HepG2 (cell line): ENCODE measurements at regions not wholly inside any gene's neighbourhood (a gene's known extent, or its start where the extent isn't known, plus 50 kb on each side); places are given as distances from the start of the nearest gene placed in this dataset.

Source experiments
- BORCS8-MEF2B ChIP-seq: sonication (generic); formaldehyde crosslinking; IDR thresholded peaks from 2 replicates; pipeline ENCODE4 v1.8.0; 2022; ENCODE audit warnings: mild to moderate bottlenecking, missing genetic modification reagents
- CHD4 ChIP-seq: fragments of 200-600 bp; sonication (generic); IDR thresholded peaks from 2 replicates; pipeline ENCODE4 v1.7.0; 2017; ENCODE audit warnings: mild to moderate bottlenecking, low read length, borderline replicate concordance
- FIP1L1 ChIP-seq: fragments of 200-400 bp; formaldehyde crosslinking; IDR thresholded peaks from 2 replicates; pipeline ENCODE4 v1.6.1; 2018; ENCODE audit warnings: low read depth, mild to moderate bottlenecking, low read length, moderate library complexity, borderline replicate concordance; ENCODE audit not compliant: insufficient read depth
- GATAD2A ChIP-seq: IDR thresholded peaks from 2 replicates; pipeline ENCODE4 v1.6.1; 2016
- MXI1 ChIP-seq: IDR thresholded peaks from 3 replicates; pipeline ENCODE4 v1.6.1; 2012; ENCODE audit warnings: low read depth, low read length, inconsistent platforms, borderline replicate concordance
- NPAS2 ChIP-seq: sonication (generic); formaldehyde crosslinking; IDR thresholded peaks from 2 replicates; pipeline ENCODE4 v1.8.0; 2022; ENCODE audit warnings: mild to moderate bottlenecking, missing genetic modification reagents, borderline replicate concordance
- SNAPC2 ChIP-seq: sonication (generic); formaldehyde crosslinking; IDR thresholded peaks from 2 replicates; pipeline ENCODE4 v1.8.1; 2022; ENCODE audit warnings: mild to moderate bottlenecking, missing genetic modification reagents
- SOX6 ChIP-seq, 2 experiments: fragments of 450-650 bp in 1 of 2; sonication (generic) in 1 of 2; formaldehyde crosslinking in 1 of 2; IDR thresholded peaks; 2 replicates each; pipeline versions ENCODE4 v1.4.0 to v1.6.1; 2017 to 2020; ENCODE audit warnings: antibody characterized with exemption in 1 of 2, mild to moderate bottlenecking in 1 of 2, missing genetic modification reagents in 1 of 2
- ZNF282 ChIP-seq: fragments of 450-650 bp; IDR thresholded peaks from 2 replicates; pipeline ENCODE4 v1.6.1; 2018; ENCODE audit not compliant: partially characterized antibody
- ZNF639 ChIP-seq: conservative IDR thresholded peaks from 2 replicates; pipeline ENCODE4 v1.6.1; 2018; ENCODE audit warnings: missing genetic modification reagents
- ZSCAN5A ChIP-seq: sonication (generic); formaldehyde crosslinking; IDR thresholded peaks from 2 replicates; pipeline ENCODE4 v1.8.0; 2022; ENCODE audit warnings: mild to moderate bottlenecking, missing genetic modification reagents, borderline replicate concordance
- TF ChIP-seq, protein P1 (sequence below): sonication (generic); formaldehyde crosslinking; IDR thresholded peaks from 2 replicates; pipeline ENCODE4 v1.4.0; 2020; ENCODE audit warnings: missing genetic modification reagents
- TF ChIP-seq, protein P2 (sequence below): sonication (generic); formaldehyde crosslinking; IDR thresholded peaks from 2 replicates; pipeline ENCODE4 v1.5.1; 2020; ENCODE audit warnings: missing genetic modification reagents, mild to moderate bottlenecking, borderline replicate concordance
- TF ChIP-seq, protein P3 (sequence below): sonication (generic); formaldehyde crosslinking; IDR thresholded peaks from 2 replicates; pipeline ENCODE4 v1.4.0; 2020; ENCODE audit warnings: missing genetic modification reagents, mild to moderate bottlenecking, borderline replicate concordance
- TF ChIP-seq, protein P4 (sequence below): IDR thresholded peaks from 2 replicates; pipeline ENCODE4 v1.4.0; 2020; ENCODE audit warnings: mild to moderate bottlenecking, missing genetic modification reagents

GRCh38 chrY:7310482-7311269 lies 399.1 kb upstream of the AMELY start (continued):
- TF ChIP-seq ZNF639 (no peak), ZSCAN5A (CRISPR knock-in tag) (no peak), SOX6 (IDR thresholded peaks at IDR 0.05) (no peak), SOX6 (CRISPR knock-in tag; IDR thresholded peaks at IDR 0.05) (no peak), NPAS2 (no peak), CHD4 (no peak), ZNF282 (no peak), BORCS8-MEF2B (CRISPR knock-in tag) (no peak), SNAPC2 (no peak), MXI1 (no peak; the same call in 2 of the 3 replicates), FIP1L1 (no peak), GATAD2A (CRISPR knock-in tag) (peak; percentile 40; the same call in 1 of the 2 replicates)
- TF ChIP-seq, protein P1, sequence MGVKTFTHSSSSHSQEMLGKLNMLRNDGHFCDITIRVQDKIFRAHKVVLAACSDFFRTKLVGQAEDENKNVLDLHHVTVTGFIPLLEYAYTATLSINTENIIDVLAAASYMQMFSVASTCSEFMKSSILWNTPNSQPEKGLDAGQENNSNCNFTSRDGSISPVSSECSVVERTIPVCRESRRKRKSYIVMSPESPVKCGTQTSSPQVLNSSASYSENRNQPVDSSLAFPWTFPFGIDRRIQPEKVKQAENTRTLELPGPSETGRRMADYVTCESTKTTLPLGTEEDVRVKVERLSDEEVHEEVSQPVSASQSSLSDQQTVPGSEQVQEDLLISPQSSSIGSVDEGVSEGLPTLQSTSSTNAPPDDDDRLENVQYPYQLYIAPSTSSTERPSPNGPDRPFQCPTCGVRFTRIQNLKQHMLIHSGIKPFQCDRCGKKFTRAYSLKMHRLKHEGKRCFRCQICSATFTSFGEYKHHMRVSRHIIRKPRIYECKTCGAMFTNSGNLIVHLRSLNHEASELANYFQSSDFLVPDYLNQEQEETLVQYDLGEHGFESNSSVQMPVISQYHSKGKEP (CRISPR knock-in tag): no peak
- TF ChIP-seq, protein P2, sequence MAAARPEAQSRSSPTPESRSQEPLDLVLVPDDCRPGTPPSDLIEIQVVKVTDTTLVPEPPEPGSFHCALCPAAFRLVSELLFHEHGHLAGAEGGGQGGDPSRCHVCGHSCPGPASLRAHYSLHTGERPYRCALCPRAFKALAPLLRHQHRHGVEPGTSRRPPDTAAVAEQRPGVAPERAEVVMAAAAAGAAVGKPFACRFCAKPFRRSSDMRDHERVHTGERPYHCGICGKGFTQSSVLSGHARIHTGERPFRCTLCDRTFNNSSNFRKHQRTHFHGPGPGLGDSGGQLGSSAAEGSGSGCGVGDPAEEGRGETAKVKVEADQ (CRISPR knock-in tag): no peak
- TF ChIP-seq, protein P3, sequence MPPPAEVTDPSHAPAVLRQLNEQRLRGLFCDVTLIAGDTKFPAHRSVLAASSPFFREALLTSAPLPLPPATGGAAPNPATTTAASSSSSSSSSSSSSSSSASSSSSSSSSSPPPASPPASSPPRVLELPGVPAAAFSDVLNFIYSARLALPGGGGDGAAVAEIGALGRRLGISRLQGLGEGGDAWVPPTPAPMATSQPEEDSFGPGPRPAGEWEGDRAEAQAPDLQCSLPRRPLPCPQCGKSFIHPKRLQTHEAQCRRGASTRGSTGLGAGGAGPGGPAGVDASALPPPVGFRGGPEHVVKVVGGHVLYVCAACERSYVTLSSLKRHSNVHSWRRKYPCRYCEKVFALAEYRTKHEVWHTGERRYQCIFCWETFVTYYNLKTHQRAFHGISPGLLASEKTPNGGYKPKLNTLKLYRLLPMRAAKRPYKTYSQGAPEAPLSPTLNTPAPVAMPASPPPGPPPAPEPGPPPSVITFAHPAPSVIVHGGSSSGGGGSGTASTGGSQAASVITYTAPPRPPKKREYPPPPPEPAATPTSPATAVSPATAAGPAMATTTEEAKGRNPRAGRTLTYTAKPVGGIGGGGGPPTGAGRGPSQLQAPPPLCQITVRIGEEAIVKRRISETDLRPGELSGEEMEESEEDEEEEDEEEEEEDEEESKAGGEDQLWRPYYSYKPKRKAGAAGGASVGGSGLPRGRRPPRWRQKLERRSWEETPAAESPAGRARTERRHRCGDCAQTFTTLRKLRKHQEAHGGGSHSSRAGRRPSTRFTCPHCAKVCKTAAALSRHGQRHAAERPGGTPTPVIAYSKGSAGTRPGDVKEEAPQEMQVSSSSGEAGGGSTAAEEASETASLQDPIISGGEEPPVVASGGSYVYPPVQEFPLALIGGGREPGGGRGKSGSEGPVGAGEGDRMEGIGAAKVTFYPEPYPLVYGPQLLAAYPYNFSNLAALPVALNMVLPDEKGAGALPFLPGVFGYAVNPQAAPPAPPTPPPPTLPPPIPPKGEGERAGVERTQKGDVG (CRISPR knock-in tag): no peak
- TF ChIP-seq, protein P4, sequence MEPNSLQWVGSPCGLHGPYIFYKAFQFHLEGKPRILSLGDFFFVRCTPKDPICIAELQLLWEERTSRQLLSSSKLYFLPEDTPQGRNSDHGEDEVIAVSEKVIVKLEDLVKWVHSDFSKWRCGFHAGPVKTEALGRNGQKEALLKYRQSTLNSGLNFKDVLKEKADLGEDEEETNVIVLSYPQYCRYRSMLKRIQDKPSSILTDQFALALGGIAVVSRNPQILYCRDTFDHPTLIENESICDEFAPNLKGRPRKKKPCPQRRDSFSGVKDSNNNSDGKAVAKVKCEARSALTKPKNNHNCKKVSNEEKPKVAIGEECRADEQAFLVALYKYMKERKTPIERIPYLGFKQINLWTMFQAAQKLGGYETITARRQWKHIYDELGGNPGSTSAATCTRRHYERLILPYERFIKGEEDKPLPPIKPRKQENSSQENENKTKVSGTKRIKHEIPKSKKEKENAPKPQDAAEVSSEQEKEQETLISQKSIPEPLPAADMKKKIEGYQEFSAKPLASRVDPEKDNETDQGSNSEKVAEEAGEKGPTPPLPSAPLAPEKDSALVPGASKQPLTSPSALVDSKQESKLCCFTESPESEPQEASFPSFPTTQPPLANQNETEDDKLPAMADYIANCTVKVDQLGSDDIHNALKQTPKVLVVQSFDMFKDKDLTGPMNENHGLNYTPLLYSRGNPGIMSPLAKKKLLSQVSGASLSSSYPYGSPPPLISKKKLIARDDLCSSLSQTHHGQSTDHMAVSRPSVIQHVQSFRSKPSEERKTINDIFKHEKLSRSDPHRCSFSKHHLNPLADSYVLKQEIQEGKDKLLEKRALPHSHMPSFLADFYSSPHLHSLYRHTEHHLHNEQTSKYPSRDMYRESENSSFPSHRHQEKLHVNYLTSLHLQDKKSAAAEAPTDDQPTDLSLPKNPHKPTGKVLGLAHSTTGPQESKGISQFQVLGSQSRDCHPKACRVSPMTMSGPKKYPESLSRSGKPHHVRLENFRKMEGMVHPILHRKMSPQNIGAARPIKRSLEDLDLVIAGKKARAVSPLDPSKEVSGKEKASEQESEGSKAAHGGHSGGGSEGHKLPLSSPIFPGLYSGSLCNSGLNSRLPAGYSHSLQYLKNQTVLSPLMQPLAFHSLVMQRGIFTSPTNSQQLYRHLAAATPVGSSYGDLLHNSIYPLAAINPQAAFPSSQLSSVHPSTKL (CRISPR knock-in tag): peak; percentile 28; the same call in 1 of the 2 replicates
